ENCODE measurements at regions not wholly inside any gene's neighbourhood (a gene's known extent, or its start where the extent isn't known, plus 50 kb on each side); places are given as distances from the start of the nearest gene placed in this dataset.

GRCh38 chr2:20120569-20121416 is 69.4 kb upstream of the LAPTM4A start:
- peaks cover 4% of the 10 kb centered on the region for H3K4me1 Mint-ChIP-seq (ENCODE audit: low read depth)
- no peak overlapping the region for H3K4me3 Mint-ChIP-seq
- H3K27me3 Mint-ChIP-seq (ENCODE audit: insufficient read depth): peaks cover 15% of the 10 kb centered on the region
- H3K9me3 Mint-ChIP-seq: no peaks in the 10 kb centered on the region
- no peaks in the 10 kb centered on the region; the same call in 1 of the 2 replicates for H3K36me3 Mint-ChIP-seq (ENCODE audit: low read depth)
- DNase-seq: no peak
- no peak for TF ChIP-seq CTCF (IDR thresholded peaks at IDR 0.05)
- H3K27ac Mint-ChIP-seq: no peak overlapping the region

GRCh38 chr2:20118051-20118450 is 66.6 kb upstream of the LAPTM4A start:
- no peaks in the 10 kb centered on the region for H3K9me3 Mint-ChIP-seq
- H3K4me3 Mint-ChIP-seq: no peak overlapping the region
- H3K4me1 Mint-ChIP-seq (ENCODE audit: low read depth): no peaks in the 10 kb centered on the region
- TF ChIP-seq CTCF (IDR thresholded peaks at IDR 0.05): no peak
- peaks cover 16% of the 10 kb centered on the region for H3K27me3 Mint-ChIP-seq (ENCODE audit: insufficient read depth)
- DNase-seq: no peak
- no peaks in the 10 kb centered on the region; the same call in 1 of the 2 replicates for H3K36me3 Mint-ChIP-seq (ENCODE audit: low read depth)
- no peak overlapping the region for H3K27ac Mint-ChIP-seq

- Mint-ChIP-seq H3K9me3 (no peaks in the 10 kb centered on the region), H3K4me3 (no peak overlapping the region)
- no peak for TF ChIP-seq CTCF (IDR thresholded peaks at IDR 0.05)
These were observed 64.5 kb upstream of the LAPTM4A start for GRCh38 chr2:20115902-20116301.

GRCh38 chr2:20115374-20115773 is 63.9 kb upstream of the LAPTM4A start:
- no peak overlapping the region for H3K4me3 Mint-ChIP-seq
- H3K27ac Mint-ChIP-seq: no peak overlapping the region
- DNase-seq: no peak
- no peak for TF ChIP-seq CTCF (IDR thresholded peaks at IDR 0.05)
- H3K27me3 Mint-ChIP-seq (ENCODE audit: insufficient read depth): peaks cover 4% of the 10 kb centered on the region; the same call in 1 of the 2 replicates
- H3K36me3 Mint-ChIP-seq (ENCODE audit: low read depth): peaks cover 1% of the 10 kb centered on the region; the same call in 1 of the 2 replicates
- H3K9me3 Mint-ChIP-seq: no peaks in the 10 kb centered on the region; the same call in 1 of the 2 replicates
- peaks cover 15% of the 10 kb centered on the region; the same call in 1 of the 2 replicates for H3K4me1 Mint-ChIP-seq (ENCODE audit: low read depth)

More at GRCh38 chr2:20115902-20116301, 64.5 kb upstream of the LAPTM4A start:
- no peak for DNase-seq
- Mint-ChIP-seq H3K27me3 (ENCODE audit: insufficient read depth) (peaks cover 4% of the 10 kb centered on the region; the same call in 1 of the 2 replicates), H3K4me1 (ENCODE audit: low read depth) (peaks cover 12% of the 10 kb centered on the region; the same call in 1 of the 2 replicates), H3K27ac (no peak overlapping the region), H3K36me3 (ENCODE audit: low read depth) (no peaks in the 10 kb centered on the region)

- DNase-seq: no peak
- no peaks in the 10 kb centered on the region; the same call in 1 of the 2 replicates for H3K9me3 Mint-ChIP-seq
- H3K4me1 Mint-ChIP-seq (ENCODE audit: low read depth): peaks cover 15% of the 10 kb centered on the region; the same call in 1 of the 2 replicates
- H3K27me3 Mint-ChIP-seq (ENCODE audit: insufficient read depth): peaks cover 2% of the 10 kb centered on the region; the same call in 1 of the 2 replicates
- peaks cover 6% of the 10 kb centered on the region; the same call in 1 of the 2 replicates for H3K36me3 Mint-ChIP-seq (ENCODE audit: low read depth)
- H3K4me3 Mint-ChIP-seq: no peak overlapping the region
- TF ChIP-seq CTCF (IDR thresholded peaks at IDR 0.05): no peak
- H3K27ac Mint-ChIP-seq: no peak overlapping the region
These were observed 62.8 kb upstream of the LAPTM4A start for GRCh38 chr2:20113986-20114938.
